Karpas-422 (cell line): ENCODE measurements at regions not wholly inside any gene's neighbourhood (a gene's known extent, or its start where the extent isn't known, plus 50 kb on each side); places are given as distances from the start of the nearest gene placed in this dataset.

ENCODE experiments used
- DNase-seq: peaks from one replicate; pipeline ENCODE4 v3.0.0-alpha.2; 2015
- H2AFZ ChIP-seq: fragments of 200-600 bp; sonication (generic); 2 replicates; pipeline ENCODE4 v1.6.1; 2014; ENCODE audit warnings: antibody characterized with exemption, low read length, mixed read lengths
- H3K27ac ChIP-seq: fragments of 200-600 bp; sonication (generic); 2 replicates; pipeline ENCODE4 v1.5.1; 2014; ENCODE audit warnings: mild to moderate bottlenecking, low read length, moderate library complexity
- H3K27me3 ChIP-seq: fragments of 200-600 bp; sonication (generic); 2 replicates; pipeline ENCODE4 v1.6.1; 2014; ENCODE audit warnings: low read length, mixed read lengths
- H3K36me3 ChIP-seq: fragments of 200-600 bp; sonication (generic); 2 replicates; pipeline ENCODE4 v1.6.1; 2014; ENCODE audit warnings: low read length, mixed read lengths; ENCODE audit not compliant: insufficient read depth
- H3K4me1 ChIP-seq: fragments of 200-600 bp; sonication (generic); 2 replicates; pipeline ENCODE4 v1.6.1; 2014; ENCODE audit warnings: mild to moderate bottlenecking, low read length, mixed read lengths
- H3K4me2 ChIP-seq: fragments of 200-600 bp; sonication (generic); 2 replicates; pipeline ENCODE4 v1.6.1; 2014; ENCODE audit warnings: low read length, low read depth, mild to moderate bottlenecking; ENCODE audit not compliant: poor library complexity, severe bottlenecking
- H3K4me3 ChIP-seq: fragments of 200-600 bp; sonication (generic); 2 replicates; pipeline ENCODE4 v1.5.1; 2014; ENCODE audit warnings: mild to moderate bottlenecking, antibody characterized with exemption, low read length, mixed read lengths
- H3K79me2 ChIP-seq: fragments of 200-600 bp; sonication (generic); 2 replicates; pipeline ENCODE4 v1.6.1; 2014; ENCODE audit warnings: mild to moderate bottlenecking, low read length, mixed read lengths
- H3K9ac ChIP-seq: fragments of 200-600 bp; sonication (generic); 2 replicates; pipeline ENCODE4 v1.6.0; 2014; ENCODE audit warnings: low read length
- H3K9me2 ChIP-seq: fragments of 200-600 bp; sonication (generic), shearing (Covaris generic); replicated peaks from 2 replicates; pipeline ENCODE4 v1.6.0; 2014; ENCODE audit warnings: mild to moderate bottlenecking, low read length, moderate library complexity; ENCODE audit not compliant: insufficient read depth
- H3K9me3 ChIP-seq: fragments of 300-700, 200-600 bp; sonication (generic); 2 replicates; pipeline ENCODE4 v1.6.1; 2014; ENCODE audit warnings: low read length, mixed read lengths
- H4K20me1 ChIP-seq: fragments of 200-600 bp; sonication (generic); 2 replicates; pipeline ENCODE4 v1.6.1; 2014; ENCODE audit warnings: mild to moderate bottlenecking, antibody characterized with exemption, low read length, low read depth; ENCODE audit not compliant: insufficient read depth

DNA sequence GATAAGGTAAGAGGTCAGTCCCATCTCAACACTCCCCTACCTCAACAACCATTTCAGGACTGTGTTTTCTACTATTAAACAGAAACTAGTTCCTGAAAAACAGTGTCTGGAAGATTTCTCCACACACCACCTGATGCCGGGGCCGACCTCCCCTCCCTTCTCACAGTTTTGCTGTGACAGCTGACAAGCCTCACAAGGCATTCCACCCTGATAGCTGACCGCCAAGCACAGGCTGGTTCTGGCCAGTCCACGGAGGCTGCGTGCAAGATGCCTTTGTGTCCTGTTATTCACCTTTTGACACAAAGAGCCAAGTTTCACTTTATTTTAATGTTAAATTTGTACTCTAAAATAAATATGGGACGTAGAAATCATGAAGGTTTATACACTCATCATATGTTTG is 758.6 kb downstream of the PDHA2 start:
- Histone ChIP-seq H3K4me1 (no peaks in the 10 kb centered on the region), H3K4me2 (no peak overlapping the region), H3K9me3 (peaks cover 5% of the 10 kb centered on the region), H3K9ac (no peak overlapping the region), H3K36me3 (no peaks in the 10 kb centered on the region), H3K9me2 (no peaks in the 10 kb centered on the region), H3K27me3 (no peaks in the 10 kb centered on the region), H4K20me1 (no peaks in the 10 kb centered on the region), H3K79me2 (no peaks in the 10 kb centered on the region), H3K27ac (no peak overlapping the region), H2AFZ (no peak overlapping the region), H3K4me3 (no peak overlapping the region)
- DNase-seq, result no peak

DNA sequence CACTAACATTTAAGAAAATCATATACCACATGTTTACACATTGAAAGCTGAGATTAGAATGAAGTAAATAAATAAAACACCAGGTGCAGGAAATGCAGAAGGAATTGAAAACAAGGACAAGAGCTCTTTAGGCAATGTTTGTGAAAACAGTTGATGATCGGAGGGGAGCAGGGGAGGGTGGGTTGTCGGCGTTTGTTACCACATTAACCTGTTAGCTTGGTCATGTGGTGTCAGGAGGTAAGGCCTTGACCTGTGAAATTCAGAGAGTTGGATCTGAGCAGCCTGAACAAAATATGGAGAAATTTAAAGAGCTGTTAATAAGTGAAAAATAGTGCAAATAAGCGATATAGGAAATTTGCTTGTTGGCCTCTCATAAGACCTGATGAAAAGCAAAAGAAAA is 759.9 kb downstream of the PDHA2 start:
- H4K20me1 ChIP-seq, result no peaks in the 10 kb centered on the region
- no peaks in the 10 kb centered on the region for H3K9me2 ChIP-seq
- H3K4me1 ChIP-seq, result no peaks in the 10 kb centered on the region
- H3K4me2 ChIP-seq, result no peak overlapping the region
- H3K79me2 ChIP-seq, result no peaks in the 10 kb centered on the region
- no peak for DNase-seq
- H3K9me3 ChIP-seq, result peaks cover 12% of the 10 kb centered on the region
- H3K27ac ChIP-seq, result no peak overlapping the region
- H3K36me3 ChIP-seq, result no peaks in the 10 kb centered on the region
- H3K27me3 ChIP-seq, result no peaks in the 10 kb centered on the region
- no peak overlapping the region for H2AFZ ChIP-seq
- no peak overlapping the region for H3K9ac ChIP-seq
- H3K4me3 ChIP-seq, result no peak overlapping the region

DNA sequence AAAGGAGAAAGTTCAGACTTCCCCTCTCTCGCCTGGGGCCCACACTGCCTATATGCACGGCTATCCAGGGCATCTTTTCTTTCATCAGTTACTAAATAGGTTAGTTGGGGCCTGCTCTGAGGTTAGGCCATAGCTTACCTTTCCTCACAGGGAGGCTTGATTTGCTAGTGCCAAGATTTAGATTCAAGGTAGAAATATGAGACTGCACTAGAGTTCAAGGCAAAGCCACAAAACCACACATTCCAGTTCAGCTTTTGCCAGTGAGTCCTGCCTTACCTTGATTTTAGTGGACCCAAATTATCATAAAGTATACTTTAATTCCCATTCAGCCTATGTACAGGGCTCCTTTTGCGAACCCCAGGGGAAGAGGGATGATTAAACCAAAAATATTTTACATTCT is 762.8 kb downstream of the PDHA2 start:
- H3K9me2 ChIP-seq, result no peaks in the 10 kb centered on the region
- H3K9me3 ChIP-seq, result peaks cover 17% of the 10 kb centered on the region
- no peak for DNase-seq
- H2AFZ ChIP-seq, result no peak overlapping the region
- no peaks in the 10 kb centered on the region for H3K4me1 ChIP-seq
- H3K27me3 ChIP-seq, result no peaks in the 10 kb centered on the region
- no peak overlapping the region for H3K9ac ChIP-seq
- no peak overlapping the region for H3K27ac ChIP-seq
- no peak overlapping the region for H3K4me3 ChIP-seq
- no peaks in the 10 kb centered on the region for H3K36me3 ChIP-seq
- no peaks in the 10 kb centered on the region for H3K79me2 ChIP-seq
- H3K4me2 ChIP-seq, result no peak overlapping the region
- H4K20me1 ChIP-seq, result no peaks in the 10 kb centered on the region

DNA sequence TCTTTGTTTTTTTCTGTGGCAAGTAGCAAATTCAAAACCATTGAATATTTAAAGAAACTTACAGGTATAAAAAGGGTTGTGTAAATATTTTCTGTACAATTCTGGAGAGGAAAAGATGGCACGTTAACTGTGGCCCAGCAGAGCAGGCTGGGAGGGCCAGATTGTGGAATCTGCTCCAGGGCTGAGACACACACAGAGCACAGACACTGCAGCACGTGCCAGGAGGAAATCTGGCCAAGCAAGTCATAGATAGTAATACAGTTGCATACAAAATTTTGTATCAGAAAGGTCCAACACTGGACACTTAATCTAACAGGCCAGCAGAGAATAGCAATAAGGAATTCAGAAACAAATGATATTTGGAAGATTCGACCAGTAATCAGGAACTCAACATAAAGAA is 763.7 kb downstream of the PDHA2 start:
- Histone ChIP-seq H4K20me1 (no peaks in the 10 kb centered on the region), H2AFZ (no peak overlapping the region), H3K4me1 (no peaks in the 10 kb centered on the region), H3K4me2 (no peak overlapping the region), H3K27ac (no peak overlapping the region), H3K79me2 (no peaks in the 10 kb centered on the region), H3K27me3 (no peaks in the 10 kb centered on the region), H3K9me3 (peaks cover 17% of the 10 kb centered on the region), H3K9ac (no peak overlapping the region), H3K36me3 (no peaks in the 10 kb centered on the region), H3K9me2 (no peaks in the 10 kb centered on the region), H3K4me3 (no peak overlapping the region)
- no peak for DNase-seq

DNA sequence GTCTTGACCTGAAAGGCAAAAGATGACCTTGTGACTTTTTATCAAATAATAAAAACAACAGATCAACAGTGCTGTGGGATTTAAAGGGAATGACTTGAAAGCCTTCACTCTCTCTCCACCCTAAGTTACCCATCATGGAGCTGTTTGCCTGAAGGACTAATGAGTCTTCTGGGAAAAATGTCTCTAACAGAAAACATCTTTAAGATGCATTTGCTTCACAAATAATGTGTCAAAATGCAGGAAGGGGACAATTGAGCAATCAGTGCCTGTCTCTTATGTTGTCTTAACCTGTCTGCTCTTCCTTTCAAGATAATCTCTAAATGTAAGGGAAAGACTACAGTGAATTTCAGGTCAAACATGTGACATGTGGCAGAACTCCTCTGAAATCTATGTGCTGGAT is 766.6 kb downstream of the PDHA2 start:
- no peak overlapping the region for H3K9ac ChIP-seq
- no peaks in the 10 kb centered on the region for H3K9me2 ChIP-seq
- H3K4me3 ChIP-seq, result no peak overlapping the region
- no peaks in the 10 kb centered on the region for H3K4me1 ChIP-seq
- H3K27ac ChIP-seq, result no peak overlapping the region
- peaks cover 13% of the 10 kb centered on the region for H3K9me3 ChIP-seq
- no peaks in the 10 kb centered on the region for H3K36me3 ChIP-seq
- H3K4me2 ChIP-seq, result no peak overlapping the region
- H3K79me2 ChIP-seq, result no peaks in the 10 kb centered on the region
- no peak for DNase-seq
- no peaks in the 10 kb centered on the region for H3K27me3 ChIP-seq
- no peak overlapping the region for H2AFZ ChIP-seq
- H4K20me1 ChIP-seq, result no peaks in the 10 kb centered on the region

DNA sequence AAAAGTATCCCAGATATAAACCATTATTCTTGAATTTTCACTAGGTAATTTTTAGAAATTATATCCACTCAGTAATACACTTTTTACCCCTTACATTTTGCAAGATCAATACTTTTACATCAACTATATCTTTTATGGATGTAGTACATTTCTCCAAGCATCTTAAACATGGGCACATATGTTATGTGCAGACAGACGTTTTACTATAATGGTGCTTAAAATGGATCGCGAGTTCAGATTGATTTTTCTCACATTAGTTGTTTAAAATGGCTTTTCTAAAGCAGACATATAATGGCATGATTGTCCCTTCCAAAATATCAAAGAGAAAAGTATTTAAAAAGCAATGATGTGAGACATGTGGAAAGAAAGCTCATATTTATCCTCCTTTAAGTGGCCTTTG is 786.1 kb downstream of the PDHA2 start:
- Histone ChIP-seq H4K20me1 (no peaks in the 10 kb centered on the region), H3K9me2 (no peaks in the 10 kb centered on the region), H3K27ac (no peak overlapping the region), H3K4me2 (no peak overlapping the region), H2AFZ (no peak overlapping the region), H3K4me1 (no peaks in the 10 kb centered on the region), H3K9ac (no peak overlapping the region), H3K9me3 (peaks cover 41% of the 10 kb centered on the region), H3K36me3 (no peaks in the 10 kb centered on the region), H3K4me3 (no peak overlapping the region), H3K27me3 (no peaks in the 10 kb centered on the region), H3K79me2 (no peaks in the 10 kb centered on the region)
- no peak for DNase-seq

DNA sequence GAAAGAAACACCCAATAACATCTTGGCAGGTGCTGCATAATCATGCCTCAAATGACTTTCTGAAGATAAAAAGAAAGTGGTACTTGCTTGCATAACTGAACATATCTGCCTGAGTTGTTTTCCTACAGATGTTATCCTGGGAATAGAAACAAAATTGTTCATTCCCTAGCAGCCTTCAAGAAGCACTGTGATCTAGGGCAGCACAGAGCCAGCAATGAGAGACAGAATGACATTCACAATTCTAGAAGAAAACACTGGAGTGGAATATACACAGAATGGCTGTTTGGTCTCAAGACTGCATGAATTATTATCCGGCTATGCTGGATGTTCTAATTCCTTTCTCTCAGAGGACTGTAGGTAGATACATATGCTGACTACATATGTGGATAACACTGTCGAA is 790.9 kb downstream of the PDHA2 start:
- Histone ChIP-seq H4K20me1 (no peaks in the 10 kb centered on the region), H3K36me3 (no peaks in the 10 kb centered on the region), H3K9me2 (no peaks in the 10 kb centered on the region), H3K79me2 (no peaks in the 10 kb centered on the region), H3K27me3 (no peaks in the 10 kb centered on the region), H3K27ac (no peak overlapping the region), H3K9me3 (peaks cover 25% of the 10 kb centered on the region), H3K4me2 (no peak overlapping the region), H3K4me3 (no peak overlapping the region), H3K9ac (no peak overlapping the region), H2AFZ (no peak overlapping the region), H3K4me1 (no peaks in the 10 kb centered on the region)
- no peak for DNase-seq

DNA sequence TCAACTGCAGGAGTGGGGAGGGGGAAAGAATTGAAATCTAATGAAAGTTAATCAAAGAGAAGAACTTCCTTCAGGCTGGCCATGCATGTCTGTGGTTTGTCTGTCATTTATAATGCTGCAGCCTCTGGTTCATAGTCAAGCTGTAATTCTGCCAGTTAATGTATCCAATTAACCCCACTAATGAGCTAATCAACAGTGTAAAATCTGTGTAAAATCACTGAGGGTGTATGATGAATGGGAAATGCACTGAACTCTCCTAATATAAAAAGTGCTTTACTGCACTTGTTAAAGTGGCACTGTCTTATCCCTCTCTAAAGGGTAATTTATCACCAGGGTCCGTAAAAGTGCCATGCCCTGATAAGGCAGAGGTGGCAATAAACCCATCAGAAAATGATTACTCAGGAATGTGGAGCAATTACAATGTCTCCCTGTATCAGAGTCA is 798.1 kb downstream of the PDHA2 start:
- no peaks in the 10 kb centered on the region for H4K20me1 ChIP-seq
- no peaks in the 10 kb centered on the region for H3K27me3 ChIP-seq
- no peaks in the 10 kb centered on the region for H3K79me2 ChIP-seq
- no peak overlapping the region for H3K4me2 ChIP-seq
- peaks cover 15% of the 10 kb centered on the region for H3K9me3 ChIP-seq
- no peaks in the 10 kb centered on the region for H3K36me3 ChIP-seq
- no peaks in the 10 kb centered on the region for H3K9me2 ChIP-seq
- H3K9ac ChIP-seq, result no peak overlapping the region
- H3K4me3 ChIP-seq, result no peak overlapping the region
- no peak overlapping the region for H2AFZ ChIP-seq
- H3K4me1 ChIP-seq, result no peaks in the 10 kb centered on the region
- DNase-seq, result no peak
- no peak overlapping the region for H3K27ac ChIP-seq

DNA sequence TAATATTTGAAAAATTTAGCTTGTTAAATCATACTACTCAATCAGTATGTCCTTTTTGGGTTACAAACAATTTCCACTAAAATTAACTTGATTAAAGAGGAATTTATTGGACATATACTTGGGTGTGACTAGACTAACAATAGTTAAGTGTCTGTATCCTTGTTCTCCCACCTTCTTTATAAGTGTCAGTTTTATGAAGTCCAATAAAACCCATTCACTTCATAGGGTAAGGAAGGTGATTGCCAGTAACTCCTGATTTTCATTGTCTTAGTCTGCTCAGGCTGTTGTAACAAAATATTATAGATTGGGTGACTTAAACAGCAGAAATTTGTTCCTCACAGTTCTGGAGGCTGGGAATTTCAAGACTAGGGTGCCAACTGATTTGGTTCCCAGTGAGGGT is 800.0 kb downstream of the PDHA2 start:
- no peak for DNase-seq
- no peaks in the 10 kb centered on the region for H3K9me2 ChIP-seq
- H3K27me3 ChIP-seq, result no peaks in the 10 kb centered on the region
- no peak overlapping the region for H3K4me2 ChIP-seq
- no peak overlapping the region for H3K9ac ChIP-seq
- peaks cover 11% of the 10 kb centered on the region for H3K9me3 ChIP-seq
- no peaks in the 10 kb centered on the region for H4K20me1 ChIP-seq
- H3K4me3 ChIP-seq, result no peak overlapping the region
- H2AFZ ChIP-seq, result no peak overlapping the region
- no peaks in the 10 kb centered on the region for H3K36me3 ChIP-seq
- H3K4me1 ChIP-seq, result no peaks in the 10 kb centered on the region
- H3K27ac ChIP-seq, result no peak overlapping the region
- H3K79me2 ChIP-seq, result no peaks in the 10 kb centered on the region
